GM21367 (cell line): ENCODE measurements at regions not wholly inside any gene's neighbourhood (a gene's known extent, or its start where the extent isn't known, plus 50 kb on each side); places are given as distances from the start of the nearest gene placed in this dataset.

Source experiments
- ATAC-seq: cut with Tn5 transposase; IDR thresholded peaks from one replicate; pipeline ENCODE4 v1.9.1; 2021; ENCODE audit not compliant: unreplicated experiment

DNA sequence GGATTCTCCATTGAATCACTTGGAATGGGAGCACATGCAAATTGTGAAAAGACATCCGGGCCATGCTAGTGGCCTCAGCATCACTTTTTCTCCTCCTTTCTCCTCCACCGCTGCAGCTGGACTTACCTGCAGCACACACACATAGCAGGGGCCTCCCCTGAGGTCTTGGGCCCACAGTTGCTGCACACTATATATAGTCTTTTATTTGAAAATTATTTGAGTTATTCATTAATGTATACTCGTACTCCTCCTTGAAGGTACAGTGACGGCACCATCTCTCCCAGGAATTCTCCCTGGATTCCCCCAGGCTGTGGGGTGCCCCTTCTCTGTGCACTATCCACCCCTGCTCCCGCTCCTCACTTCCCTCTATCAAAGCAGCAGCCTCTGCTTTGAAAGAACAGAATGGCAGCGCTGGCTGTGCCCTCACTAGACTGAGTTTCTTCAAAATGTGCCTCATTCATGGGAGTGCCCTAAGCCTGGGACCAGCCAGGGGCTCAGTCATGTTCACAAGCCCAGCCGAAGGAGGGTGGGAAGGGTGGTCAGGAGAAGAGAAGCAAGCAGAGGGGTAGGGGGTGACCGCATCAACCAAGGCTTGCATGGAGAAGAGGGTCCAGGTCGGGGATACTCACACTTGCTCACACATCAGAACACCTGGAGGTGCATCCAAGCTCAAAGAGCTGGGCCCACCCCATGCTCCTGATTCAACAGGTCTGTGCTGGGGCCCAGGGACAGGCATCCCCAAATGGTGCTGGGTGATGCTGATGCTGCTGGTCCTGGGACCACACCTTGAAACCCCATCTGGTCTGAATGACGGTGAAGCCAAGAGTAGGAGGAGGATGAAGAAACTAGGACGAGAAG, 156.2 kb upstream of the ZMIZ1 start:
- no peak for ATAC-seq

DNA sequence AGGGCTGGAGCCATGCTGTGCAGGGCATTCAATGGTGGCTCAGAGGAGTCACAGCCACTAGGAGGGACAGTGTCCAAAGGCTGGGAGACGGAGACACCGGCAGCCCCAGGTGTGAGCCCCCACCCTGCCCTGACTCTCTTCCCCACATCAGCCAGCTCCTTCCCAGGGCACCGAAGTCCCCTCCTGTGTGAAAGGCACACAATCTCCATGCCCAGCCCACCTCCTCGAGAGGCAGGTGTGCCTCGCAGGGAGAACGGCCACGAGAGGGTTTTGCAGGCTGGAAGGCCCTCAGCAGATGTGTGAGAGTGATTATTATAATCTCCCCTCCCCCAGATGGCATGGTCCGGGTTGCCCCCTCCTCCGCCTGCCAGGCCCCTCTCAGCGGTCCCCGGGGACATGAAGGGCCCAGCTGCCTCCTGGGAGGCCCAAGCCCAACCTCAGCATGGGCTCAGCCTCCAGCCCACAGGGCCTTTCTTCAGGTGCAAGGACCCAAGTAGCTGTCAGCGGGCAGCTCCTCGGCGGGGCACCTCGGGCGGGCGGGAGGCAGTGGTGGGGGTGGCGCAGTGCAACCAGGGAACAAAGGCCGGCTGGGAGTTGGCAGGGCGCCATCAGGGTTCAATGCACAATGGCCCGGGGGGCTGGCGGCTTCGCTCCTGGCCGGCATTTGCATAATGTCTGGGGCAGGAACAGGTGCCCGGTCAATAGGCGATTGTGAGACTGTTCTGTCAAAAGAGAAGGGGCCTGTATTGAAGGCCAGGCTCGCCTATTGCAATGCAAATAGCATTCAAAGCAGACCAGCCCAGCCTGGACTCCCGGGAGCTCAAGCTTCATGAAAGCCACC, 155.3 kb upstream of the ZMIZ1 start:
- ATAC-seq: no peak

DNA sequence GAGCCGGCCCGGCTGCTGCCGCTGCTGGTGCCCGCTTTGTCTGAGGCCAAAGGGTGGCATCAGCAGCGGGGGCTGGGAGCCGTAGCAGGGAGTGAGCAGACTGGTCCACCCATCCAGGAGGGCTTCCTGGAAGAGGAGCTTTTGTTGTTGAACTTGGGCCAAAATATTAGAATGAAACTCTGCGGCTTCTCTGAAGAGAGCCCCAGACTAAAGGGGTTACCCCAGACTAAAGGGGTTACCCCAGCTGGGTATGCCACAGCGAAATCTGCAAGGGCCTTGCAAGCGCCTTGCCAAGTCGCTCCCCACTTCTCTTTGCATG, 154.7 kb upstream of the ZMIZ1 start:
- no peak for ATAC-seq

DNA sequence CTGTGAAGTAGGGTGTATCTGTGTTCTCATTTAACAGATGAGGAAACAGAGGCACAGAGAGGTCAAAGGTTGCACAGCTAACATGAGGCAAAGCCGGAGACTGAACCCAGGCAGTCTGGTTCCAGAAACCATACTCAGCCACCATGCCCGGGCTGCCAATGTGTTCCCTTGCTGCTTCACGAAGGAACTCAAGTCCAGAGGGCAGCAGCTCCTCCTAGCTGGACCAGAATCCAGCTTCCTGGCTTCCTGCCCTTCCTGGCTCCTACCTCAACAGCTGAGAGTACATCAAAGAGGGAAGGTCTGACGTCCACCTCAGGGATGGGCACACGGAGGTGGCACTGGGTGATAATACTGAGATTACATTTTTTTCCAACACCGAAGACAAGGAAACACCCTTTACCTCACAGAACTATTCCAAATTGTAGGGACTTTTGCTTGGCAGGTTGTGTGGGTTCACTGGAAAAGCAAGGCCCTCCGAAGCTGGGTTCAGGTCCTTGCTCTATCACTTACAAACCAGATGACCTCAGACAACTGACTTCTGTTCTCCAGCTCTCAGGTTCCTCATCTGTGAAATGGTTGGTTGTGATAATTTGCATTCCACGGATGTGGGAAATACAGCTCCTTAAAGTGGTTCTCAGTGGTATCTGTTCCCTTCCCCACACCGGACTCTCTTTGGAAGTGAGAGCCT, 154.1 kb upstream of the ZMIZ1 start:
- ATAC-seq: no peak

DNA sequence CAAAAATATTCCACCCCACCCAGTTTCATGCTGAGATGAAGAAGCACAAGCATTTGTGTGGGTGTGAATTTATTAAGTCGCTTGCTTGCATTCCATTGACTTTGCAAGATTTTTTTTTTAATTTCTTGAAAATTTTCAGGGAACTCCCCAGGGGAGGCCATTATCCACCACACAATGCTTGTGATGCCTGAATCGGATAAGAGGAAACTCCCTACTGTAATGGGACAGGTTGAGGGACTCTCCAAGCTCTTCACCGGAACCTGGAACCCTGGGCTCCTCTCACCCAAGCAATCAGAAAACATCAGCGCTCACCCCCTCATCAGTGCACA, 153.6 kb upstream of the ZMIZ1 start:
- no peak for ATAC-seq

DNA sequence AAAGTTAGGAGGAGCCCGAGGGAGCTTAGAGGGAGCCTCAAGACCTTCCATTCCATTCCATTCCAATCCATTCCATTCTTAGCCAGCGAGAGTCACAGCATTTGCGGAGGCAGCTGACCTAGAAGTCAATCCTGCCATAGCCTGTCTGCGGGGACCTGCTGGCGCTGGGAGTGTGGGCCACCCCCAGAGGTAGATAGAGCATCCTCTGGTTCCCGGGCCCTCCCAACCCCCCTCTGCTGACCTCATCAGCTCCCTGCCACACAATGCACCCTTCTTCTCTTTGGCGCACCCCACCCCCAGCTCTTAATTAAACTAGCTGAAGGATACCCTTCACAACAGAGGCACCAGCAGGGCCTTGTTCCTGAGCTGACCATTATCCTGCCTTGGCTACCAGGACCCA, 152.5 kb upstream of the ZMIZ1 start:
- no peak for ATAC-seq

DNA sequence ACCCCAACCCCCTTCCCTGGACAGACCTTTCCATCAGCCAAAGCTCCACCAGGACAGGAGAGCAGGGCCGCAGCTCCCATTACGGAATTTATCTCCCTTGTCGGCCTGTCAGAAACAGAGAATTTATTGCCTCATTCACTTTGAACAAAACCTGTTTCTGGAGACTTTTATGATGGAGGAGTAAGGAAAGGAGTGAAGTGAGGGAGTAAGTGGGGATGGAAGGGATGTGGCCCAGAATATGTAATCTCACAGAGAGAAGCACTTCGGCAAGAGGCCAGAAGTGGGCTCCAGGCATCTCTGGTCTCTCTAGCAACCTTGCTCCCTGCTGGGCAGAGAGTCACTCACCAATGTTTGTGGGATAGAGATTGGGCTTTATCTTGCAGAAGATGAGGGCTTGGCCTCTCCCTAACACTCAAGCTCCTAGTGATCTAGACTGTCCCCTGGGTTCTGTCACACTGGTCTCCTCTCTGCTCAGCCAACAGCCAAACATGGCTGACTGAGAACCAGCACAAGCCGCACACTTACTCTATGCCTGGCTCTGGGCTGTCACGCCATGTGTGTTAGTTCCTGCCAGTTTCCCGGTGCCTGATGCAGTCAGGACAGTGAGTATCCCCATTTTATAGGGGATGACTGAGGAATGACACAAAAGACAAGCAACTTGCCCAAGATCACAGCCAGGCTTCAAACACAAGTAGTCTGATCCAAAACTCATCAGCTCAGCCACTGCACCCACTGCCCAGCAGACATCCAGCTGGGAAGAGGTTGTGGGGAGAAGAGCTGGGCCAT, 149.4 kb upstream of the ZMIZ1 start:
- ATAC-seq: no peak

DNA sequence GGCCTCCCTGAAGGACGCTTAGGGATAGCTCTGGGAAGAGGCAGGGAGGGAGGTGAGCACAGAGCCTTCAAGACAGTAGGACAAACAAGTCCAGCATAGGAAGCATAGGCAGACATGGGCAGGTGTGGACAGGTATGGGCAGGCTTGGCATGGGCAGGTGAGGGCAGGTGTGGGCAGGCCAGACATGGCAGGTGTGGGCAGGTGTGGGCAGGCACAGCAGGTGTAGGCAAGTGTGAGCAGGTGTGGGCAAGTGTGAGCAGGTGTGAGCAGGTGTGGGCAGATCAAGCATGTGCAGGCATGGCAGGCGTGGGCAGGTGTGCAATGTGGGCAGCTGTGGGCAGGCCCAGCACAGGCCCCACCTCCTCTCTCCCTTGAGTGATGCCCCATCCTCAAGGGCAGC, 148.8 kb upstream of the ZMIZ1 start:
- ATAC-seq: no peak

DNA sequence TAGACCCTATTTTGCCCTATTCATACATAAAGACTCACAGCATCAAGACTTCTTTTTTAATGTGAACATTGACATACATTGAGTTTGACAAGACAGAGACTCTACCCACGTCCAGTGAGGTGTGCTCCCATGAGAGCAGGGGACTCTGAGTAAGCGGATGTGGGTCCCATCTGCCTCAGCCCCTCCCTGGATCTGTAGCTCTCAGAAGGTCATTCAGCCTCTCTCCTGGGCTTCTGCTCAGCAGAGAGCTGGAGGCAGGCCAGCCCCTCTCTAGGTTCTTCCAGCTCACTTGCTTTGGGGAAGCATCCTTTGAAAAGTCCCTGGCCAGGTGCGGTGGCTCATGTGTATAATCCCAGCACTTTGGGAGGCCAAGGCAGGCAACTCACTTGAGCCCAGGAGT, 146.9 kb upstream of the ZMIZ1 start:
- no peak for ATAC-seq

DNA sequence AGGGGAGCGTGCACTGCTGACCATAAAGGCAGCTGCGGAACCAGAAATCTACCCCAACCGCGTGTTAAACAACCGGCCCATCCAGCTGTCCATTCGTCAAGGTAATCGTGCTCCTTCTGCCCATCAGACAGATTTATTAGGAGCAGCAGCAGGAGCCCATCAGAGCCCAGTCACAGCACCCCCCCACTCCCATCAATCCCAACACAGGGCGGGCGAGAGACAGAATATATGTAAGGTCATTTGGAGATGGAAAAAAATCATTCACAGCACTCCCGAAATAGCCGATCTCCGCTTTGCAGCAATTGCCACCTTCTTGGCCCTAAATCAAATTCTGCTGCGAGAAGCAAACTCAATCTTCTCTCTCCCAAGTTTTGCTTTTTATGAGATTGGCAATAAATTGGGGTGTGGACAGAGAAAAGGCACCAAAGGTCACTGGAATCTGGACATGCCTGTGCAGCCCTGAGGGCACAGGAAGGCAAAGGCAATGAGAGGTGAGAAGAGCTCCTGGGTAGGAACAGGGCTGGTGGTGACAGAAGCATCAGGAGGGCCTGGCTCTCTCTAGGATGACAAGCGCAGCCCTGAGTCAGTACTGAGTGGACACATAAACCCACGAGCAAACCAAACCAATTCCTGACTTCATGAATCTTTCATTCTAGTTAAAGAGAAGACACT, 145.0 kb upstream of the ZMIZ1 start:
- ATAC-seq: no peak

DNA sequence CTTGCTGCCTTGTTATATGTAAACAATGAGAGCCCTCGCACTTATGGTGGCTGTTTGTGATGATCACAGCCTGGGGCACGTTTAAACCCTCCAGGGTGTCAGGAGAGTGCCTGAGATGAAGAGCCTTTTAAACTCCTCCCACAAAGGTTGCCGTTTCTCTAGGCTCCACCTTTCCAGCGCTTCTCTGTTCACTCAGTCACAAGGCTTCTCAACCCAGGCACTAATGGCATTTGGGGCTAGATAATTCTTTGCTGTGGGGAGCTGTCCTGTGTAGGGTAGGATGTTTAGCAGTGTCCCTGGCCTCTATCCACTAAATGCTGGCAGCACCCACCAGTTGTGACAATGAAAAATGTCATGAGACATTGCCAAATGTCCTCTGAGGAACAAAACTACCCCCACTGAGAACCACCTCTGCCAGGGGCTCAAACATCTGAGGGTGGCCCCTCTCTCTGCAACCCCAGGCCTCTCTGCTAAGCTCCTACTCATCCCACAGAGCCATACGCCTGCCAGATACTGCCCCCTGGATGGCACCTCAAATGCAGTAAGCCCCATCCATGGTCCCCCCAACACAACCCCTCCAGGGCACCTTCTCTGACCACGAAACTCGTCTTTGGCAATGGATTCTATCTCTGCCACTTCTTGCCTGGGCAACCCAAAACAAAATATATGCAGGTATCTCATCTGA, 144.3 kb upstream of the ZMIZ1 start:
- no peak for ATAC-seq

DNA sequence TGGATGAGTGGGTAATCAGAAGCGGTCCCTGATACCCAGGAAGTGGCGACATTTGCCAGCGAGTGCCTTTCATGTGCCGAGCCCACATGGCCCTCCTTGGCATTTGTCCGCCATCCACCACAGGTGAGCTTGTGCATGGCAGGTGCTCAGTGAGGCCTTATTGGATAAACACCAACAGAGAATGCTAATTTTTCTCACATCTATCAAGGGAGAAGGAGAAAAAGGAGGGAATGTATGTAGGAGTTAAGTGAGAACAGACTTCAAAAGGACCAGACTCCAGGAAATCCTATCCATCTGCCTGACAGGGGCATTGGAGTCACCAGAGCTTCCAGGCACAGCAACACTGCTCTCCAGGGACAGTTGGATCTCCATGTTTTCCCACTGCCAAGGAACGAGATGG, 143.5 kb upstream of the ZMIZ1 start:
- no peak for ATAC-seq

DNA sequence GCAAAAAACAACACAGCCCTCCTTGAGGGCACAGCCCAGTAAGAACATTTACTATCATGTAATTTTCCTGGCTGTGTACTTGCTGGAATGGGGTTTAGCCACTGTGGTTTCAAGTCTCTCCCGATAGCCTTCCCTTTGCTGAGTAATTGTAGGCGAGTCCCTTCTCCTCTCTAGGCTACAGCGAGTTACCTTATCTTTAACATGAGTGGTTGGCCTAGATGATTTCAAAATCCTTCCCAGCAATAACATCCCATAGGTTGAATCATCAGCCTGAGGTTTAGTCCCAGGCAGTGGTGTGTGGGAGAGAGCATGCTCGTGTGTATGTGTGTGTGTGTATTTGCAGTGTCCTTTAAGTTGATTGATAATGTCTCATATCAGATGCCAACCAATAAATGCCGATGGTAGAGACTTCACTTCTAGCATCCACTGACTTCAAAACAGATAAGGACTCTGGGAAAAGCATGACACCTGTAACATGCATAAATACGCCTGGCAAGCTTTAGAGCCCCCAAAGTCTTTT, 142.9 kb upstream of the ZMIZ1 start:
- no peak for ATAC-seq

DNA sequence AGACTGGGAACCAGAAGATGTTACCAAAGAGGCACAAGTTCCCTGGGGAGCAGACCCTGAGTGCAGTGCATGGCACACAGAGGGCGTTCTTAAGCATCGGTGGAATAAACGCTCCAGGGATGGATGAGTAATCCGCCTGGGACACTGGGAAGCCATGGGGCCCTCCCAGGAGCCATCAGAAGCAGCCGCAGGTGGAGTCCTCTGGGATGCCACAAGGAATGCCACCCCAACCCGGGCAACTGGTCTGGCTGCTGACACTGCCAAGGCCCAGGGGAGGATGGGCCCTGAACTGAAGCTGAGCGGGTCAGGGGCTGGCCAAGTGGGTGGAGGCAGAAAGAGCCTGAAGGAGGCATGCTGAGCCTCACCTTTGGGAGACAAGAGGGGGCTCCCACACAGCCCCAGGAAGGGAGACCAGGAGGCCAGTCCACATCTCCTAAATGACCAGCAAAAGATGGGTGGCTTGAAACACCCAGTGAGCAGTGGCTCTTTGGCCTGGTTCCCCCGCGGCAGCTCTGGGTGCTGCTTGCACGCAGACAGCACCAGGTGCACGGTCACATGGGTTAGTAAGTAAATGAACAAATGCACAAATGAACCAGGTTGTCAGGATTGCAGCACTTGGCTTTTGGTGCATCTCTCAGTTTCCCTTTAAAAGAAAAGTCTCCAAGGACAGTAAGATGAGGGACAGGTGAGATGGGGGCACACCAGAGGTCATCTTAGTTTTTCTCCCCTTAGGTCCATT, 141.3 kb upstream of the ZMIZ1 start:
- ATAC-seq: no peak

DNA sequence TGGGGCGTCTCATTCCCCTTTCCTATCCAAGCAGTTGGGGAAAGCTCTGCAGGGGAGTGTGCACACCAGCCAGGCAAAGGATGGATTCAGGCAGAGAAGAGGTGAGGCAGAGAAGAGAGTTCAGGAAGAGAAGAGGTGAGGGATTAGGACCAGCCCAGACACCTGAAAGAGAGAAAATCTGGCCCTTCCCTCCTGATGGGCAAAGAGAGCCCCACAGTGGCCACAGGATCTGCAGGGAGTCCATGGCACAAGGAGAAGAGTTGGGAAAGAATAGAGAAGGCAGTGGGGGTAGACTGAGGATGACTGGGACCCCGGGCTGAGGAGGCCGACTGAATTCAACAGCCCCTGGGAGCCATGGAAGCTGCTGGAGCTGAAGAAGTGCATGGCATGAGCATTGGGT, 140.4 kb upstream of the ZMIZ1 start:
- no peak for ATAC-seq

DNA sequence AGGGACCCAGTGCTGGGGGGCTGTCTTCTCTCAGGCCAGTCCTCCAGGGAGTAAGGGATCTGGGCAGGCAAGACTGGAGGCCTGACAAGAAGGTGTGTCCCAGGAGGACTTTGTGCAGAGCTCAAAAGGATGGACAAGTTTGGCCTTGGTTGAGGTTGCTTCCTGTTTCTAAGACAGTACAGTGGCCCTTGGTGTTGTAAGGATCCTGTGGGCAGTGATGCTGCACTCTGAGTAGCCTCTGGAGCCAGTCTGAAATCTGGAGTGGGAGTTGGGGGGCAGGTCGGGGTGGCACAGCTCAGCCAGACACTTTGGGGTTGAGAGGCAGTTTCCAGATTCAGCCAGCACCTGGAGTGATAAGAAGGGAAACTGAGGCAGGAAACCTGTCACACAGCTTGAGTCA, 139.2 kb upstream of the ZMIZ1 start:
- ATAC-seq: no peak

DNA sequence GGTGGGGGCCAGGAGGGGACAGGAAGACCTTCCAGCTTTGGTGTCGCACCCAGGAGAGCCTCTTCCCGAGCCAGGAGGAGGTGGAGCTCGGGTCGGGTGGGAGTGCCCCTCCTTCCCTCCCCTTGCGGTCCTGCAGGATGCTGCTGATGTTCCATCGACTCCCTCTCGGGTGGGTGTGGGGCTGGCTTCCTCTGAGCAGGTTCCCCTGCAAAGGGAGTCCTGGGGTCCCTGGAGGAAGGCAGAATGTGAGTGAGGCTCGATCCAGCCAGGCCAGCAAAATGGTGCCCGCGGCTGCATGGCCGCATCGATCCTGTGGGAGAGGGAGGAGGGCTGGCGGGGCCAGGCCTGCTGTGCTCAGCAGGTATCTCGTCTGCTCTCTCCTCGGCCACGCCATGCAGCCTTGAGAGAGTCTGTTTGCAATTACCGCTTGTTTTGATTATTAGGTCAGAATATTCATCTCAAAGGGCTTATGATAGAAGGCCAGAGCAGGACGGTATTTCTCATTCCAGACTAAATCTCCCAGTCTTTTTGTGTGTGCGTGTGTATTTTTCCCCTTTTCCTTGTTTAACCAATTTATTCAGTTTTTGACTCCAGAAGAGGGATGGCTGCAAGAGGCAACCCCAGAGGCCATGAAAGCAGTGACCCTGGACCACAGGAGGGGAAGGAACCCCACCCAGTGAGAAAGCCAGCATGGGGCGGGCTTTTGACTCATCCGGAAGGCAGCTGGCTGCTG, 137.3 kb upstream of the ZMIZ1 start:
- no peak for ATAC-seq

DNA sequence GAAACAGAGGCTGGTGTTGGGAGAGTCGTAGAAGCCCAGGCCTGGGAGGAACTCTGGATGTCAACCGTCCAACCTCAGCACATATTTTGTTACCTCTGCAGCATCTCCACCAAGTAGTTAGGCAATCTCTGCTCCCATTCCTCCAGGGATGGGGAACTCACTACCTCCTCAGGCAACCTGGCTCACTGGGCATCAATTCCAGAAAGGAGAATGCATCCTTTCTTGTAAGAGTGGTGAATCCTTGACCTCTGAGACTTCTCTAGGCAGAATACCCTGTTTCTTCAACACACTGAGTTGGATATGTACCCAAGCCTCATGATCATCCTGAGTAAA, 136.7 kb upstream of the ZMIZ1 start:
- no peak for ATAC-seq

DNA sequence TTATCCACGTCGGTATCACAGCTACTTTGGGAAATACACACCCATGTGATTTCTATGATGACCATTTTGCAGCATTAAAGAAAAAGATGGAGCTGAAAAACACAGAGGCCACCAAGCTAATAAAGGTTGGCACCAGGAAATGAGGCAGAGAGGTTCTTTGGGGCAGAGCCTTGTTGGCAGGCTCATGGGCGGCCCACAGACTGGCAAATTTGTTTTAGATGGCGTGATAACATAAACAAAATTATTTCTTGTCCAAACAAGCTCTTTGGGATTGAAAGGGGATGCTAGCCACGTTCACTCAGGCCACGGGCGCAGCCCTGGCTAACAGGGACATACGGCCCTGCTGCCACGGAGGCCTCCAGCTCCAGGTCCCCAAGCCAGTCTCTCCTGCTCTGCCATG, 135.9 kb upstream of the ZMIZ1 start:
- no peak for ATAC-seq
